ENCODE measurements at regions not wholly inside any gene's neighbourhood (a gene's known extent, or its start where the extent isn't known, plus 50 kb on each side); places are given as distances from the start of the nearest gene placed in this dataset.

- H3K79me2 ChIP-seq (ENCODE audit: insufficient read depth, low read length), result no peaks in the 10 kb centered on the region
- no peak overlapping the region for H2AK5ac ChIP-seq (ENCODE audit: insufficient read length, low read length)
- no peak overlapping the region for H3K4me3 Mint-ChIP-seq
- no peak overlapping the region for H3T11ph ChIP-seq (ENCODE audit: low read length)
- no CpG with 5 or more reads among the region's 2 CpGs for WGBS (ENCODE audit: extremely low coverage, insufficient read length, low lambda C conversion rate)
- no peak overlapping the region for H3K4ac ChIP-seq (ENCODE audit: low read depth, low read length)
- H2BK15ac ChIP-seq (ENCODE audit: low read depth, low read length), result no peak overlapping the region
- H3K18ac ChIP-seq (ENCODE audit: insufficient read length, low read depth, low read length), result no peak overlapping the region
- no peaks in the 10 kb centered on the region for H4K20me1 ChIP-seq (ENCODE audit: control insufficient read depth, insufficient read depth, insufficient read length)
- no peaks in the 10 kb centered on the region for H3K36me3 Mint-ChIP-seq (ENCODE audit: insufficient read depth in 1 of 3, low read depth in 3 of 3)
- no peak overlapping the region for H4K8ac ChIP-seq (replicated peaks; ENCODE audit: insufficient read length, low read depth, low read length)
- H4K5ac ChIP-seq (ENCODE audit: insufficient read length, low read depth, low read length), result no peak overlapping the region
- H3K9ac ChIP-seq (ENCODE audit: extremely low read depth, insufficient read length, low read length), result no peak overlapping the region
- H3K9me3 ChIP-seq (ENCODE audit: control insufficient read depth, low read depth, low read length), result no peaks in the 10 kb centered on the region
- H3K23ac ChIP-seq (ENCODE audit: insufficient read length, low read depth, low read length), result no peak overlapping the region
- H3K27me3 Mint-ChIP-seq (ENCODE audit: low read depth), result no peaks in the 10 kb centered on the region
- no peaks in the 10 kb centered on the region for H3K79me1 ChIP-seq (ENCODE audit: insufficient read depth, low read depth, low read length, poor library complexity, severe bottlenecking)
- H2BK120ac ChIP-seq (ENCODE audit: low read depth, low read length, poor library complexity, severe bottlenecking), result no peak overlapping the region
- no peak overlapping the region for H2AFZ ChIP-seq (ENCODE audit: low read length)
- no peak overlapping the region for H3K56ac ChIP-seq (ENCODE audit: insufficient read length, low read depth, low read length)
- H3K14ac ChIP-seq (ENCODE audit: insufficient read depth, low read length), result no peak overlapping the region
- no peak overlapping the region for H2BK20ac ChIP-seq (ENCODE audit: low read depth, low read length, poor library complexity, severe bottlenecking)
- H3K9me3 Mint-ChIP-seq, result peaks cover 0 to 8% of the 10 kb centered on the region in 2 experiments; a peak in 1 of 5 replicates
- DNase-seq, result no peak
- no peak overlapping the region for H2BK5ac ChIP-seq (ENCODE audit: insufficient read length, low read length)
- no peak overlapping the region for H3K27ac Mint-ChIP-seq
- H3K23me2 ChIP-seq (ENCODE audit: insufficient read length, low read depth, low read length, poor library complexity, severe bottlenecking), result no peaks in the 10 kb centered on the region
- no peak overlapping the region for H3K4me2 ChIP-seq (ENCODE audit: insufficient read depth, insufficient read length, low read length)
- H3K4me1 Mint-ChIP-seq, result no peaks in the 10 kb centered on the region
- no peak overlapping the region for H3K27ac ChIP-seq (ENCODE audit: insufficient read length, low read depth, low read length)
- no peak overlapping the region for H4K91ac ChIP-seq (ENCODE audit: insufficient read length, low read depth, low read length)
- H3K27me3 ChIP-seq (ENCODE audit: insufficient read depth, low read length), result no peaks in the 10 kb centered on the region
- no peaks in the 10 kb centered on the region for H3K4me1 ChIP-seq (ENCODE audit: insufficient read depth, low read length)
- H2BK12ac ChIP-seq (ENCODE audit: insufficient read length, low read depth, low read length), result no peak overlapping the region
- TF ChIP-seq CTCF (conservative IDR thresholded peaks at IDR 0.05), result no peak
These were observed 262.5 kb upstream of the ARHGAP20 start for GRCh38 chr11:110974731-110975130.
